OCI-LY3 (cell line): ENCODE measurements at regions not wholly inside any gene's neighbourhood (a gene's known extent, or its start where the extent isn't known, plus 50 kb on each side); places are given as distances from the start of the nearest gene placed in this dataset.

Source experiments
- H2AFZ ChIP-seq: fragments of 200-600, 300-600 bp; shearing (Covaris generic); 2 replicates; pipeline ENCODE4 v1.6.0; 2014; ENCODE audit warnings: antibody characterized with exemption, low read depth, low read length
- H3K27ac ChIP-seq: fragments of 200-600, 300-600 bp; sonication (generic); 2 replicates; pipeline ENCODE4 v1.5.1; 2014; ENCODE audit warnings: mild to moderate bottlenecking, low read length, moderate library complexity, mixed read lengths
- H3K27me3 ChIP-seq: fragments of 200-600, 300-600 bp; sonication (generic); 2 replicates; pipeline ENCODE4 v1.6.1; 2014; ENCODE audit warnings: low read depth, low read length, mixed read lengths
- H3K36me3 ChIP-seq: fragments of 200-600, 300-600 bp; sonication (generic); replicated peaks from 2 replicates; pipeline ENCODE3; 2014; ENCODE audit warnings: low read depth, low read length, mixed read lengths
- H3K4me1 ChIP-seq: fragments of 300-600, 200-600 bp; sonication (generic); 2 replicates; pipeline ENCODE4 v1.6.1; 2014; ENCODE audit warnings: low read length, mixed read lengths
- H3K4me2 ChIP-seq: fragments of 200-600, 300-600 bp; sonication (generic); 2 replicates; pipeline ENCODE4 v1.6.1; 2014; ENCODE audit warnings: low read length, mixed read lengths
- H3K4me3 ChIP-seq: fragments of 300-600, 200-600 bp; sonication (generic); 2 replicates; pipeline ENCODE4 v1.5.1; 2014; ENCODE audit warnings: antibody characterized with exemption, mild to moderate bottlenecking, low read length, moderate library complexity
- H3K79me2 ChIP-seq: fragments of 300-600, 200-600 bp; shearing (Covaris generic); 2 replicates; pipeline ENCODE4 v1.6.1; 2014; ENCODE audit warnings: mild to moderate bottlenecking, low read length, mixed read lengths
- H3K9ac ChIP-seq: fragments of 300-600, 200-600 bp; shearing (Covaris generic); 2 replicates; pipeline ENCODE4 v1.6.0; 2014; ENCODE audit warnings: mild to moderate bottlenecking, low read length, moderate library complexity
- H3K9me3 ChIP-seq: fragments of 200-600, 300-600 bp; shearing (Covaris generic); 2 replicates; pipeline ENCODE4 v1.6.1; 2014; ENCODE audit warnings: low read length, mixed read lengths; ENCODE audit not compliant: insufficient read depth
- H4K20me1 ChIP-seq: fragments of 200-600, 300-600 bp; sonication (generic); 2 replicates; pipeline ENCODE4 v1.6.1; 2016; ENCODE audit warnings: low read length, mixed read lengths; ENCODE audit not compliant: insufficient read depth
- EZH2phosphoT487 ChIP-seq: fragments of 200-600 bp; shearing (Covaris generic); IDR thresholded peaks from 2 replicates; pipeline ENCODE4 v1.6.1; 2018; ENCODE audit warnings: antibody characterized with exemption, mixed run types, low read depth
- TF ChIP-seq, protein P1 (sequence below): fragments of 200-600, 300-600 bp; sonication (generic); IDR thresholded peaks from 2 replicates; pipeline ENCODE4 v1.5.1; 2014; ENCODE audit warnings: antibody characterized with exemption, low read length, low read depth

DNA sequence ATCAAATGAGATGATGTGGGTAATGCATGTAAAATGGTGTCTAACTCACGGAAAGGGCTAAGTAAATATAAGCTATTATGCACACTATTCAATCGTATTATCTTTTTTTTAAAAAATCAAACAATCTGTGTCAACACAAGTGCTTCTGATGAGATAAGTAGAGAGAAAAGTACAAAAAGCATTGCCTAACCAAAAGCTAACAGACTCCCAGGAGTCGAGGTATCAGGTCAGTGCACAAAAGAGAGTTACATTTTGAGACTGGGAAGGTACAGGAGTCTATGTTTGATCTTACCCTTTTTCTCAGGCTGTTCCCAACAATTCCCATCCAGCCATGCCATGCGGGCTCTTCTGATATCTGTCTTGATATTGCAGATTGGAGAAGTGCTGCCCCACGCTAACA, 203.3 kb upstream of the ZIC3 start:
- Histone ChIP-seq H3K36me3 (no peaks in the 10 kb centered on the region), H3K4me3 (no peak overlapping the region), H3K27ac (no peak overlapping the region), H2AFZ (no peak overlapping the region), H3K9ac (no peak overlapping the region), H3K27me3 (no peaks in the 10 kb centered on the region), H4K20me1 (no peaks in the 10 kb centered on the region), H3K9me3 (no peaks in the 10 kb centered on the region), H3K79me2 (no peaks in the 10 kb centered on the region), H3K4me2 (no peak overlapping the region), H3K4me1 (no peaks in the 10 kb centered on the region)
- TF ChIP-seq EZH2phosphoT487, result no peak
- TF ChIP-seq, protein P1, sequence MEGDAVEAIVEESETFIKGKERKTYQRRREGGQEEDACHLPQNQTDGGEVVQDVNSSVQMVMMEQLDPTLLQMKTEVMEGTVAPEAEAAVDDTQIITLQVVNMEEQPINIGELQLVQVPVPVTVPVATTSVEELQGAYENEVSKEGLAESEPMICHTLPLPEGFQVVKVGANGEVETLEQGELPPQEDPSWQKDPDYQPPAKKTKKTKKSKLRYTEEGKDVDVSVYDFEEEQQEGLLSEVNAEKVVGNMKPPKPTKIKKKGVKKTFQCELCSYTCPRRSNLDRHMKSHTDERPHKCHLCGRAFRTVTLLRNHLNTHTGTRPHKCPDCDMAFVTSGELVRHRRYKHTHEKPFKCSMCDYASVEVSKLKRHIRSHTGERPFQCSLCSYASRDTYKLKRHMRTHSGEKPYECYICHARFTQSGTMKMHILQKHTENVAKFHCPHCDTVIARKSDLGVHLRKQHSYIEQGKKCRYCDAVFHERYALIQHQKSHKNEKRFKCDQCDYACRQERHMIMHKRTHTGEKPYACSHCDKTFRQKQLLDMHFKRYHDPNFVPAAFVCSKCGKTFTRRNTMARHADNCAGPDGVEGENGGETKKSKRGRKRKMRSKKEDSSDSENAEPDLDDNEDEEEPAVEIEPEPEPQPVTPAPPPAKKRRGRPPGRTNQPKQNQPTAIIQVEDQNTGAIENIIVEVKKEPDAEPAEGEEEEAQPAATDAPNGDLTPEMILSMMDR, result no peak

DNA sequence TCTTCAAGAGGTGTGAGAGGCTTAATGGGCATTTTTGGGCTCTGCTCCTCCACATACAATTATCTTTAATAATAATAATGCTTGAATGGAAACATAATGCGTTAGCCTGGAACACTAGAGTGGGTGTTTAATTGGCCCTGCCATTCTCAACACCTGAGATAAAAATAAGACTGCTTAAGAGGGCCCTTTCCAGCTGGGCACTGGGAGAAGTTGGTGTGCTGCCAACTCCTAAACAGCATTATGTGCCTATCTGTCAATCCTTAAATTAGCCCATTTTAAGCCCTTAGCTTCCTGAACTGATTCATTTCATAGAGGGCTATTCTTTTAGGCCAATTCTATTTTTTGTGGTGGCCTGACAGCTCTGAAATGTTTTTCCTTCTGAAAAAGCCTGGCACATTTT, 211.1 kb upstream of the ZIC3 start:
- H3K4me2 ChIP-seq, result no peak overlapping the region
- no peaks in the 10 kb centered on the region for H3K79me2 ChIP-seq
- no peaks in the 10 kb centered on the region for H3K9me3 ChIP-seq
- H3K27me3 ChIP-seq, result no peaks in the 10 kb centered on the region
- TF ChIP-seq EZH2phosphoT487, result no peak
- TF ChIP-seq, protein P1, result no peak
- H3K27ac ChIP-seq, result no peak overlapping the region
- peaks cover 7% of the 10 kb centered on the region; the same call in 1 of the 2 replicates for H3K4me1 ChIP-seq
- no peak overlapping the region for H3K4me3 ChIP-seq
- H4K20me1 ChIP-seq, result no peaks in the 10 kb centered on the region
- H3K9ac ChIP-seq, result no peak overlapping the region
- no peak overlapping the region for H2AFZ ChIP-seq
- no peaks in the 10 kb centered on the region for H3K36me3 ChIP-seq

DNA sequence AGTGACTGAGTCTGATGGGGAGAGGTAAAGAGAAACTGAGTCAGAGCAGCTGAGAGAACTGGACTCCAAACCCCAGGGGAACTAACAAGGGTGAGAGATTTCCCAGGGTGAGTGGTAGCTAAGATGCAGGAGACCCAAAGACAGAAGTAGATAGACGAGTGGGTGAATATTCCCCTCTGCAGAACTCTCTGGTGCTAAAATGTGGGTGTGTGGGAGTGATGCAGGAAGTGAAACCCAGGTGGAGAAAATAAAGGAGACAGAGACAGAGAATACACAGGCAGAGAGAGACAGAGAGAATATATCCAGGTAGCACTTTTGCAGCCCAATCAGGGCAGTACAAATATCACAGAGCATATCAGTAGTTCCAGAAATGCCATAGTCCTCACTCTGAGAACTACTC, 212.5 kb upstream of the ZIC3 start:
- Histone ChIP-seq H3K4me2 (no peak overlapping the region), H2AFZ (no peak overlapping the region)
- TF ChIP-seq, protein P1, result no peak
- TF ChIP-seq EZH2phosphoT487, result no peak

DNA sequence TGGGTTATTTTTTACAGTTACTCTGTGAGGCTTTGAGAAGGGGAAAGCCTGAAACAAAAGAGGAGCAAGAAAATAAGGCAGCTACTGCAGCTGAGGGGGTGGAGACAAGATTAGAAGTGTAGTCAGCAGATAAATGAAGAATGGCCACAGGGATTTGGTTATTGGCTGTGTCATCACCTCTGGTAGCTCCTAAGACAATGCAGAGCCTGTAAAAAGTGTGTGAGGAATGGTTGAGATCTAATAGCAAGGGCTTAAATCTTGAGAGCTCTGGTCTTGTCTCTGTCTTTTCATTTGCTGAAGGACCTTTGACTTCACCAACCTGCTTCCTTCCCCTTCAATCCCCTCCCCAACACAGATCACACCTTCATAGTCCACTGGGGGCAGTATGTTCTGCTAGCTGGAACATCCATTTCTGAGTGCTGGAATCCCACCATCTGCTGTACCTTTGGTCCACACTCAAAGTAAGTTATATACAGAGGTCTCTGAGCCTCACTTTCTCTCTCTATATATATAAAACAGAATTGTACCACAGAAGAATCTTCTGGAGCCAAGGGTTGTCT, 213.7 kb upstream of the ZIC3 start:
- TF ChIP-seq EZH2phosphoT487, result no peak
- TF ChIP-seq, protein P1, result peak; percentile 16; the same call in 1 of the 2 replicates
- H2AFZ ChIP-seq, result no peak overlapping the region

More for the DNA sequence above, 212.5 kb upstream of the ZIC3 start:
- no peaks in the 10 kb centered on the region for H3K79me2 ChIP-seq
- no peaks in the 10 kb centered on the region for H4K20me1 ChIP-seq
- no peak overlapping the region for H3K27ac ChIP-seq
- H3K9ac ChIP-seq, result no peak overlapping the region
- no peaks in the 10 kb centered on the region for H3K9me3 ChIP-seq
- H3K4me1 ChIP-seq, result peaks cover 7% of the 10 kb centered on the region; the same call in 1 of the 2 replicates
- H3K27me3 ChIP-seq, result no peaks in the 10 kb centered on the region
- no peak overlapping the region for H3K4me3 ChIP-seq
- H3K36me3 ChIP-seq, result no peaks in the 10 kb centered on the region

More for the DNA sequence above, 213.7 kb upstream of the ZIC3 start:
- Histone ChIP-seq H3K9ac (no peak overlapping the region), H3K79me2 (no peaks in the 10 kb centered on the region), H3K36me3 (no peaks in the 10 kb centered on the region), H3K4me3 (no peak overlapping the region), H4K20me1 (no peaks in the 10 kb centered on the region), H3K4me1 (peaks cover 7% of the 10 kb centered on the region; the same call in 1 of the 2 replicates), H3K27me3 (no peaks in the 10 kb centered on the region), H3K9me3 (no peaks in the 10 kb centered on the region), H3K27ac (no peak overlapping the region), H3K4me2 (no peak overlapping the region)
